Osteocyte (in vitro differentiated cells): ENCODE measurements at regions not wholly inside any gene's neighbourhood (a gene's known extent, or its start where the extent isn't known, plus 50 kb on each side); places are given as distances from the start of the nearest gene placed in this dataset.

Source experiments
- DNase-seq: peaks from one replicate; pipeline ENCODE4 v3.0.0; 2021; ENCODE audit warnings: mixed read lengths; ENCODE audit not compliant: unreplicated experiment; ENCODE audit errors: extremely low spot score
- H3K27ac Mint-ChIP-seq: one replicate; pipeline ENCODE4 v1.8.0; 2021; ENCODE audit warnings: mild to moderate bottlenecking, mixed read lengths; ENCODE audit not compliant: unreplicated experiment
- H3K27me3 Mint-ChIP-seq: one replicate; pipeline ENCODE4 v1.8.0; 2021; ENCODE audit warnings: mixed read lengths; ENCODE audit not compliant: unreplicated experiment
- H3K36me3 Mint-ChIP-seq: one replicate; pipeline ENCODE4 v1.8.0; 2021; ENCODE audit warnings: mixed read lengths; ENCODE audit not compliant: unreplicated experiment
- H3K4me1 Mint-ChIP-seq: one replicate; pipeline ENCODE4 v1.8.0; 2021; ENCODE audit warnings: mixed read lengths; ENCODE audit not compliant: unreplicated experiment
- H3K4me3 Mint-ChIP-seq: one replicate; pipeline ENCODE4 v1.8.0; 2021; ENCODE audit warnings: mild to moderate bottlenecking, moderate library complexity, mixed read lengths; ENCODE audit not compliant: unreplicated experiment
- H3K9me3 Mint-ChIP-seq: one replicate; pipeline ENCODE4 v1.8.0; 2021; ENCODE audit warnings: mixed read lengths; ENCODE audit not compliant: unreplicated experiment
- CTCF ChIP-seq: fragments of 200-600 bp; sonication (generic); IDR thresholded peaks from 2 replicates; pipeline ENCODE4 v1.5.0; 2021; ENCODE audit warnings: antibody characterized with exemption, mild to moderate bottlenecking, moderate library complexity

GRCh38 chr5:125856949-125857348 is 566.3 kb upstream of the GRAMD2B start:
- Mint-ChIP-seq H3K27me3 (no peaks in the 10 kb centered on the region), H3K9me3 (peaks cover 16% of the 10 kb centered on the region), H3K4me1 (no peaks in the 10 kb centered on the region), H3K27ac (no peak overlapping the region), H3K4me3 (no peak overlapping the region), H3K36me3 (no peaks in the 10 kb centered on the region)
- TF ChIP-seq CTCF: no peak
- DNase-seq: no peak

GRCh38 chr5:125863579-125863978 is 559.6 kb upstream of the GRAMD2B start:
- H3K4me3 Mint-ChIP-seq: no peak overlapping the region
- no peak for TF ChIP-seq CTCF
- H3K27ac Mint-ChIP-seq: no peak overlapping the region
- H3K27me3 Mint-ChIP-seq: no peaks in the 10 kb centered on the region
- no peak for DNase-seq
- H3K4me1 Mint-ChIP-seq: no peaks in the 10 kb centered on the region
- no peaks in the 10 kb centered on the region for H3K36me3 Mint-ChIP-seq
- H3K9me3 Mint-ChIP-seq: peaks cover 8% of the 10 kb centered on the region

- no peaks in the 10 kb centered on the region for H3K27me3 Mint-ChIP-seq
- no peaks in the 10 kb centered on the region for H3K36me3 Mint-ChIP-seq
- H3K4me1 Mint-ChIP-seq: peaks cover 3% of the 10 kb centered on the region
- no peak for DNase-seq
- no peak overlapping the region for H3K4me3 Mint-ChIP-seq
- no peak for TF ChIP-seq CTCF
- H3K27ac Mint-ChIP-seq: no peak overlapping the region
- peaks cover 8% of the 10 kb centered on the region for H3K9me3 Mint-ChIP-seq
These were observed 557.9 kb upstream of the GRAMD2B start for GRCh38 chr5:125865166-125865815.

GRCh38 chr5:125868036-125868435 is 555.2 kb upstream of the GRAMD2B start:
- Mint-ChIP-seq H3K4me3 (no peak overlapping the region), H3K36me3 (no peaks in the 10 kb centered on the region)

GRCh38 chr5:125870256-125870655 is 553.0 kb upstream of the GRAMD2B start:
- Mint-ChIP-seq H3K36me3 (peaks cover 1% of the 10 kb centered on the region), H3K27me3 (no peaks in the 10 kb centered on the region), H3K9me3 (peaks cover 8% of the 10 kb centered on the region), H3K4me3 (no peak overlapping the region), H3K27ac (no peak overlapping the region), H3K4me1 (peaks cover 5% of the 10 kb centered on the region)
- no peak for TF ChIP-seq CTCF
- DNase-seq: no peak

More at GRCh38 chr5:125868036-125868435, 555.2 kb upstream of the GRAMD2B start:
- H3K9me3 Mint-ChIP-seq: peaks cover 8% of the 10 kb centered on the region
- no peaks in the 10 kb centered on the region for H3K27me3 Mint-ChIP-seq
- no peak overlapping the region for H3K27ac Mint-ChIP-seq
- TF ChIP-seq CTCF: no peak
- H3K4me1 Mint-ChIP-seq: peaks cover 5% of the 10 kb centered on the region
- DNase-seq: no peak
